A549 (cell line): ENCODE measurements at regions not wholly inside any gene's neighbourhood (a gene's known extent, or its start where the extent isn't known, plus 50 kb on each side); places are given as distances from the start of the nearest gene placed in this dataset.

Experiments
- ATAC-seq, 2 experiments: fragments of 200-7000 bp in 1 of 2; fragments of >200 bp in 1 of 2; cut with Nextera tagmentation in 1 of 2; cut with Tn5 transposase in 1 of 2; 3 replicates each; pipeline versions ENCODE4 v1.8.0 to v1.9.1; 2018 to 2020; ENCODE audit warnings: mild to moderate bottlenecking in 1 of 2, moderate library complexity in 1 of 2
- CTCF ChIA-PET: fragments of 300-600 bp; sonication (Branson Sonifier 250); formaldehyde crosslinking; extraction: SDS; loops from one replicate; lab custom pipeline; 2021; ENCODE audit warnings: antibody characterized with exemption, inconsistent platforms; lab: Yijun Ruan, JAX
- POLR2A ChIA-PET: fragments of 350-600 bp; formaldehyde crosslinking; extraction: SDS; loops from one replicate; lab custom pipeline; 2021; ENCODE audit warnings: antibody characterized with exemption, inconsistent platforms; lab: Yijun Ruan, JAX
- DNase-seq, 2 experiments: peaks; one replicate each; pipeline versions ENCODE4 v3.0.0 to v3.0.0-alpha.2; 2011 to 2016; ENCODE audit warnings: low read depth in 1 of 2, low spot score in 1 of 2
- FAIRE-seq: peaks from 2 replicates; lab custom pipeline; 2011; peaks lifted over from hg19 to GRCh38; lab: Jason Lieb, UNC
- H3K27ac ChIP-seq, 2 experiments: fragments of >200 bp; sonication (Bioruptor Twin); formaldehyde crosslinking; 3 replicates each; pipeline ENCODE4 v1.5.1; 2016 to 2017
- H3K4me1 ChIP-seq: fragments of >200 bp; sonication (Bioruptor Twin); formaldehyde crosslinking; 3 replicates; pipeline ENCODE4 v1.6.1; 2016
- H3K4me2 ChIP-seq: fragments of >200 bp; sonication (Bioruptor Twin); formaldehyde crosslinking; 3 replicates; pipeline ENCODE4 v1.6.1; 2016
- H3K4me3 ChIP-seq: fragments of >200 bp; sonication (Bioruptor Twin); formaldehyde crosslinking; 3 replicates; pipeline ENCODE4 v1.5.1; 2016
- H3K9me3 ChIP-seq: fragments of >200 bp; sonication (Bioruptor Twin); formaldehyde crosslinking; 3 replicates; pipeline ENCODE4 v1.6.1; 2016
- ATOH8 ChIP-seq: fragments of 250-450 bp; sonication (Bioruptor Pico); IDR thresholded peaks from 2 replicates; pipeline ENCODE4 v1.5.0; 2020; ENCODE audit warnings: low read depth, mild to moderate bottlenecking, moderate library complexity
- CHD2 ChIP-seq: fragments of 150-350 bp; IDR thresholded peaks from 2 replicates; pipeline ENCODE4 v1.6.1; 2014; ENCODE audit warnings: low read length; ENCODE audit not compliant: partially characterized antibody
- CHD4 ChIP-seq: fragments of 200-600 bp; sonication (generic); IDR thresholded peaks from 2 replicates; pipeline ENCODE4 v1.6.1; 2016; ENCODE audit warnings: antibody characterized with exemption, mild to moderate bottlenecking, borderline replicate concordance
- FOSB ChIP-seq: fragments of 250-450 bp; sonication (Bioruptor Pico); IDR thresholded peaks from 2 replicates; pipeline ENCODE4 v1.5.0; 2020; ENCODE audit warnings: mild to moderate bottlenecking, moderate library complexity
- FOSL2 ChIP-seq, 2 experiments: fragments of 450-650 bp in 1 of 2; fragments of >200 bp in 1 of 2; sonication (Bioruptor Twin) in 1 of 2; formaldehyde crosslinking; IDR thresholded peaks; 2 replicates each; pipeline versions ENCODE4 v1.5.0 to v1.6.1; 2016 to 2020; ENCODE audit warnings: mild to moderate bottlenecking in 1 of 2, moderate library complexity in 1 of 2
- HDAC2 ChIP-seq: fragments of 200-600 bp; sonication (generic); IDR thresholded peaks from 2 replicates; pipeline ENCODE4 v1.6.1; 2016
- HEYL ChIP-seq: fragments of 250-450 bp; sonication (Bioruptor Pico); IDR thresholded peaks from 2 replicates; pipeline ENCODE4 v1.8.0; 2021; ENCODE audit warnings: mild to moderate bottlenecking, moderate library complexity
- HMGXB4 ChIP-seq: fragments of 250-450 bp; sonication (Bioruptor Pico); IDR thresholded peaks from 2 replicates; pipeline ENCODE4 v1.5.0; 2021; ENCODE audit warnings: mild to moderate bottlenecking, moderate library complexity, borderline replicate concordance
- HOXB13 ChIP-seq: fragments of 250-450 bp; sonication (Bioruptor Pico); IDR thresholded peaks from 2 replicates; pipeline ENCODE4 v1.5.0; 2020; ENCODE audit warnings: low read depth, mild to moderate bottlenecking, moderate library complexity
- JUNB ChIP-seq: fragments of >200 bp; sonication (Bioruptor Twin); formaldehyde crosslinking; IDR thresholded peaks from 2 replicates; pipeline ENCODE4 v1.6.1; 2016
- KDM5A ChIP-seq: fragments of 200-600 bp; sonication (generic); IDR thresholded peaks from 2 replicates; pipeline ENCODE4 v1.6.1; 2016; ENCODE audit warnings: antibody characterized with exemption, mild to moderate bottlenecking
- MAX ChIP-seq: IDR thresholded peaks from 2 replicates; pipeline ENCODE4 v1.6.1; 2012
- MAZ ChIP-seq: fragments of 150-350 bp; IDR thresholded peaks from 2 replicates; pipeline ENCODE4 v1.6.1; 2014; ENCODE audit warnings: antibody characterized with exemption, low read depth, low read length, borderline replicate concordance
- NFE2L2 ChIP-seq: fragments of 150-350 bp; conservative IDR thresholded peaks from 2 replicates; pipeline ENCODE4 v1.6.1; 2014; ENCODE audit warnings: low read length
- NPAS2 ChIP-seq: fragments of 250-450 bp; sonication (Bioruptor Pico); IDR thresholded peaks from 2 replicates; pipeline ENCODE4 v1.8.0; 2022; ENCODE audit warnings: mild to moderate bottlenecking, moderate library complexity, borderline replicate concordance
- POLR2AphosphoS2 ChIP-seq: conservative IDR thresholded peaks from 2 replicates; pipeline ENCODE4 v1.6.1; 2012; ENCODE audit warnings: low read length, improper control_type of control experiment, inconsistent platforms
- RARB ChIP-seq: fragments of 250-450 bp; sonication (Bioruptor Pico); IDR thresholded peaks from 2 replicates; pipeline ENCODE4 v1.8.0; 2021; ENCODE audit warnings: mild to moderate bottlenecking, moderate library complexity
- REST ChIP-seq: fragments of 200-600 bp; sonication (generic); IDR thresholded peaks from 2 replicates; pipeline ENCODE4 v1.6.1; 2016; ENCODE audit warnings: antibody characterized with exemption, mild to moderate bottlenecking, moderate library complexity
- RNF2 ChIP-seq: fragments of 200-600 bp; sonication (generic); IDR thresholded peaks from 2 replicates; pipeline ENCODE4 v1.6.1; 2016; ENCODE audit warnings: low read depth, mild to moderate bottlenecking, antibody characterized with exemption, moderate library complexity, borderline replicate concordance
- ZNF302 ChIP-seq: fragments of 250-450 bp; sonication (Bioruptor Pico); IDR thresholded peaks from 2 replicates; pipeline ENCODE4 v1.9.0; 2021; ENCODE audit warnings: inconsistent platforms, mild to moderate bottlenecking, moderate library complexity
- WGBS: methylation state at CpG from one replicate; pipeline ENCODE4 v1.1.6; 2017; ENCODE audit errors: missing lambda C conversion rate; 5-methylcytosine and 5-hydroxymethylcytosine counted together
- TF ChIP-seq, protein P1 (sequence below): fragments of >200 bp; sonication (Bioruptor Twin); formaldehyde crosslinking; IDR thresholded peaks from 3 replicates; pipeline ENCODE4 v1.5.1; 2016
- TF ChIP-seq, protein P2 (sequence below): fragments of 150-350 bp; IDR thresholded peaks from 2 replicates; pipeline ENCODE4 v1.6.1; 2014; ENCODE audit warnings: low read depth, mild to moderate bottlenecking, low read length

DNA sequence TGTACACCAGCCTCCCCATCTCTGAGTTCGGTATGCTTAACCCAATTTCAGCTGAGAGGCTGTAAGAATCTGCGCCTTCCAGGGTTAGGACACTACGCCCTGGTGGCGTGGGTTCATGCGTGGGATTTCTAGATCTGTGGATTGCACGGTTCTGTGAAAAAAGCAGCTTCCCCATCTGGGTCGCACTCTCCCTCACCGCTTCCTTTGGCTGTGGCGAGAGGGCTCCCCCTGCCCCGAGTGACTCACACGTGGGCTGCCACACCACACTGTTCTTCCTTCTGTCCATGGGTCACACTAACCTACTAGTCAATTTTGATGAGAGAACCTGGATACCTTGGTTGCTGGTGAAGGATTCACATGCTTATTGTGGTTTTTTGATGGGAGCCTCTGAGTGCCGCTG, 256.0 kb upstream of the MAF start (continued):
- TF ChIP-seq RNF2 (no peak), FOSB (CRISPR knock-in tag) (no peak), REST (no peak), ATOH8 (CRISPR knock-in tag) (no peak), RARB (CRISPR knock-in tag) (no peak), ZNF302 (no peak)
- TF ChIP-seq, protein P1, sequence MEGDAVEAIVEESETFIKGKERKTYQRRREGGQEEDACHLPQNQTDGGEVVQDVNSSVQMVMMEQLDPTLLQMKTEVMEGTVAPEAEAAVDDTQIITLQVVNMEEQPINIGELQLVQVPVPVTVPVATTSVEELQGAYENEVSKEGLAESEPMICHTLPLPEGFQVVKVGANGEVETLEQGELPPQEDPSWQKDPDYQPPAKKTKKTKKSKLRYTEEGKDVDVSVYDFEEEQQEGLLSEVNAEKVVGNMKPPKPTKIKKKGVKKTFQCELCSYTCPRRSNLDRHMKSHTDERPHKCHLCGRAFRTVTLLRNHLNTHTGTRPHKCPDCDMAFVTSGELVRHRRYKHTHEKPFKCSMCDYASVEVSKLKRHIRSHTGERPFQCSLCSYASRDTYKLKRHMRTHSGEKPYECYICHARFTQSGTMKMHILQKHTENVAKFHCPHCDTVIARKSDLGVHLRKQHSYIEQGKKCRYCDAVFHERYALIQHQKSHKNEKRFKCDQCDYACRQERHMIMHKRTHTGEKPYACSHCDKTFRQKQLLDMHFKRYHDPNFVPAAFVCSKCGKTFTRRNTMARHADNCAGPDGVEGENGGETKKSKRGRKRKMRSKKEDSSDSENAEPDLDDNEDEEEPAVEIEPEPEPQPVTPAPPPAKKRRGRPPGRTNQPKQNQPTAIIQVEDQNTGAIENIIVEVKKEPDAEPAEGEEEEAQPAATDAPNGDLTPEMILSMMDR: no peak

DNA sequence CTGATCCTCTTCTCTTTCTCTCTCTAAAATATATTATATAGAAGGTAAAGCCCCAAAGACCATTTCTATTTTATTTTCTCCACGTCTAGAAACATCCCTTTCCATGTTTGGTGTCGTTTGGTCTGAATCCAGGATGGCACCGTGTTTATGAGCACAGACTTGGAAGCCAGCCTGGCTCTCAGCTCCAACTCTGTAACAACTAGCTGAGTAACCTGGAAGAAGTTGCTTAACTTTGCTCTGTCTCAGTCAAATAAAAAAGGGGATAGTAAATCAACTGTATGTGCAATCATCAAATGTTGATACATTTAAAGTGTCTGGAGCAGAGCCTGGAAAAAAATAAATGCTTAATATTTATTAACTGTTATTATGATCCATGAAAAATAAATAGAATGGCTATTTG, 249.8 kb upstream of the MAF start:
- DNase-seq: no peak
- no peak for ATAC-seq
- H3K27ac ChIP-seq: no peak overlapping the region
- no peak for FAIRE-seq
- no peak overlapping the region for H3K4me2 ChIP-seq
- ChIA-PET POLR2A (no interaction called here), CTCF (no interaction called here)
- H3K4me3 ChIP-seq: no peak overlapping the region
- peaks cover 9% of the 10 kb centered on the region; the same call in 2 of the 3 replicates for H3K9me3 ChIP-seq
- H3K4me1 ChIP-seq: no peaks in the 10 kb centered on the region
- no peak for TF ChIP-seq HMGXB4 (CRISPR knock-in tag)
- TF ChIP-seq NFE2L2: no peak
- no peak for TF ChIP-seq KDM5A
- no peak for TF ChIP-seq HEYL (CRISPR knock-in tag)
- TF ChIP-seq CHD2: no peak
- TF ChIP-seq HOXB13: no peak
- TF ChIP-seq FOSL2 (IDR thresholded peaks at IDR 0.05): no peak
- no peak for TF ChIP-seq FOSL2 (CRISPR knock-in tag; IDR thresholded peaks at IDR 0.05)
- TF ChIP-seq MAZ: no peak
- no peak for TF ChIP-seq POLR2AphosphoS2
- TF ChIP-seq MAX: no peak
- no peak for TF ChIP-seq RARB (CRISPR knock-in tag)
- TF ChIP-seq, protein P2, sequence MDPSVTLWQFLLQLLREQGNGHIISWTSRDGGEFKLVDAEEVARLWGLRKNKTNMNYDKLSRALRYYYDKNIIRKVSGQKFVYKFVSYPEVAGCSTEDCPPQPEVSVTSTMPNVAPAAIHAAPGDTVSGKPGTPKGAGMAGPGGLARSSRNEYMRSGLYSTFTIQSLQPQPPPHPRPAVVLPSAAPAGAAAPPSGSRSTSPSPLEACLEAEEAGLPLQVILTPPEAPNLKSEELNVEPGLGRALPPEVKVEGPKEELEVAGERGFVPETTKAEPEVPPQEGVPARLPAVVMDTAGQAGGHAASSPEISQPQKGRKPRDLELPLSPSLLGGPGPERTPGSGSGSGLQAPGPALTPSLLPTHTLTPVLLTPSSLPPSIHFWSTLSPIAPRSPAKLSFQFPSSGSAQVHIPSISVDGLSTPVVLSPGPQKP: no peak
- TF ChIP-seq JUNB: no peak
- no peak for TF ChIP-seq CHD4
- TF ChIP-seq HDAC2: no peak
- no peak for TF ChIP-seq NPAS2 (CRISPR knock-in tag)
- no peak for TF ChIP-seq ATOH8 (CRISPR knock-in tag)
- WGBS: 25% methylated on average over 3 of the region's 3 CpGs
